RWPE2 (cell line): ENCODE measurements at regions not wholly inside any gene's neighbourhood (a gene's known extent, or its start where the extent isn't known, plus 50 kb on each side); places are given as distances from the start of the nearest gene placed in this dataset.
A peak's percentile ranks its signal among the peaks of the same experiment; 100 is the strongest.

Source experiments
- ATAC-seq: fragments of 200-7000 bp; cut with Tn5 transposase; 3 replicates; pipeline ENCODE4 v1.9.1; 2021; ENCODE audit warnings: low read depth
- DNase-seq: peaks from one replicate; pipeline ENCODE4 v3.0.0-alpha.2; 2020; ENCODE audit warnings: low spot score
- H3K27ac ChIP-seq: fragments of 450-650 bp; 2 replicates; pipeline ENCODE4 v1.5.1; 2017; ENCODE audit warnings: mild to moderate bottlenecking; ENCODE audit not compliant: poor library complexity, severe bottlenecking
- H3K27me3 ChIP-seq: fragments of 250-450 bp; sonication (Bioruptor Pico); 2 replicates; pipeline ENCODE4 v1.5.1; 2021; ENCODE audit warnings: mild to moderate bottlenecking, moderate library complexity; ENCODE audit not compliant: insufficient read depth, poor library complexity, severe bottlenecking
- H3K36me3 ChIP-seq: fragments of 250-450 bp; sonication (Bioruptor Pico); 2 replicates; pipeline ENCODE4 v1.5.1; 2020; ENCODE audit warnings: low read depth, mild to moderate bottlenecking, moderate library complexity
- H3K4me1 ChIP-seq: fragments of 250-450 bp; sonication (Bioruptor Pico); 2 replicates; pipeline ENCODE4 v1.5.1; 2021; ENCODE audit warnings: mild to moderate bottlenecking, moderate library complexity; ENCODE audit not compliant: insufficient read depth, poor library complexity, severe bottlenecking
- H3K4me3 ChIP-seq: fragments of 250-450 bp; sonication (Bioruptor Pico); 2 replicates; pipeline ENCODE4 v1.5.1; 2021; ENCODE audit warnings: mild to moderate bottlenecking, moderate library complexity; ENCODE audit not compliant: severe bottlenecking
- H3K9me3 ChIP-seq: fragments of 250-450 bp; sonication (Bioruptor Pico); 2 replicates; pipeline ENCODE4 v1.5.1; 2021; ENCODE audit warnings: mild to moderate bottlenecking, moderate library complexity; ENCODE audit not compliant: severe bottlenecking
- CTCF ChIP-seq: fragments of 450-650 bp; IDR thresholded peaks from one replicate; pipeline ENCODE4 v1.5.1; 2017; ENCODE audit warnings: mild to moderate bottlenecking, moderate library complexity; ENCODE audit not compliant: poor library complexity, severe bottlenecking

GRCh38 chr2:139909136-139909535, 1128.9 kb upstream of the NXPH2 start:
- Histone ChIP-seq H3K36me3 (no peaks in the 10 kb centered on the region), H3K4me3 (no peak overlapping the region), H3K27ac (no peak overlapping the region), H3K4me1 (no peaks in the 10 kb centered on the region), H3K9me3 (no peaks in the 10 kb centered on the region), H3K27me3 (no peaks in the 10 kb centered on the region)
- DNase-seq (no peak), ATAC-seq (no peak)
- no peak for TF ChIP-seq CTCF

GRCh38 chr2:139905624-139906023, 1125.4 kb upstream of the NXPH2 start:
- Histone ChIP-seq H3K27me3 (no peaks in the 10 kb centered on the region), H3K4me3 (no peak overlapping the region), H3K36me3 (no peaks in the 10 kb centered on the region), H3K27ac (no peak overlapping the region), H3K4me1 (no peaks in the 10 kb centered on the region), H3K9me3 (no peaks in the 10 kb centered on the region)
- no peak for TF ChIP-seq CTCF
- DNase-seq (no peak), ATAC-seq (no peak)

GRCh38 chr2:139891636-139892035, 1111.4 kb upstream of the NXPH2 start:
- Histone ChIP-seq H3K27ac (no peak overlapping the region), H3K27me3 (no peaks in the 10 kb centered on the region), H3K4me1 (no peaks in the 10 kb centered on the region), H3K9me3 (no peaks in the 10 kb centered on the region), H3K36me3 (no peaks in the 10 kb centered on the region), H3K4me3 (no peak overlapping the region)
- DNase-seq = no peak
- ATAC-seq = no peak
- TF ChIP-seq CTCF = no peak

- Histone ChIP-seq H3K27ac (no peak overlapping the region), H3K27me3 (no peaks in the 10 kb centered on the region), H3K4me3 (no peak overlapping the region), H3K4me1 (no peaks in the 10 kb centered on the region), H3K9me3 (no peaks in the 10 kb centered on the region), H3K36me3 (no peaks in the 10 kb centered on the region)
- DNase-seq (no peak), ATAC-seq (no peak)
- no peak for TF ChIP-seq CTCF
Observed at GRCh38 chr2:139885921-139886498, 1105.8 kb upstream of the NXPH2 start.

GRCh38 chr2:139876964-139877363, 1096.8 kb upstream of the NXPH2 start:
- ATAC-seq = 0 out of 3 replicates have a peak, but pooled peaks have one; percentile 12
- H3K27me3 ChIP-seq = no peaks in the 10 kb centered on the region
- no peak for TF ChIP-seq CTCF
- H3K4me3 ChIP-seq = no peak overlapping the region
- H3K9me3 ChIP-seq = no peaks in the 10 kb centered on the region
- H3K4me1 ChIP-seq = no peaks in the 10 kb centered on the region
- no peaks in the 10 kb centered on the region for H3K36me3 ChIP-seq
- DNase-seq = no peak
- H3K27ac ChIP-seq = no peak overlapping the region
